GM18502 (cell line): ENCODE measurements at regions not wholly inside any gene's neighbourhood (a gene's known extent, or its start where the extent isn't known, plus 50 kb on each side); places are given as distances from the start of the nearest gene placed in this dataset.
A peak's percentile ranks its signal among the peaks of the same experiment; 100 is the strongest.

Experiments
- ATAC-seq: cut with Tn5 transposase; IDR thresholded peaks from one replicate; pipeline ENCODE4 v1.9.1; 2021; ENCODE audit warnings: mild to moderate bottlenecking; ENCODE audit not compliant: unreplicated experiment, poor library complexity

DNA sequence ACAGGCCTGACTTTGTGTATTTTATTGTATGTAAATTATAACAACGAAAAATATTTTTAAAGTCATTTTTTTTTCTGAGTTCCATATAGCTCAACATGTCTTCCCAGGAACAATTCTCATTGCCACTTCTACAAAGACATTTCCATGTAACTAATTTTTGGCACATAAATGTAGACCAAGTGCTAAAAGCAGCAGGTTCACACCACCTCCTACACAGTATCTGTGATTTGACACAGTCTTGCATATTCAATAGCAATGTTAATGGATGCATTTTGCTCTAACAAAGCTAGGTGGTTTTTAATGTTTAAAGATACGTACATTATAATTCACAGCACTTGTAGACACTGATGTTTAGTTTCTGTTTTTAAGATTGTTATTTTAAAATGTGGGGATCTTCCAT lies 346.5 kb downstream of the GPAM start:
- ATAC-seq: no peak

GRCh38 chr10:111837985-111838384 lies 345.6 kb downstream of the GPAM start:
- ATAC-seq: no peak

DNA sequence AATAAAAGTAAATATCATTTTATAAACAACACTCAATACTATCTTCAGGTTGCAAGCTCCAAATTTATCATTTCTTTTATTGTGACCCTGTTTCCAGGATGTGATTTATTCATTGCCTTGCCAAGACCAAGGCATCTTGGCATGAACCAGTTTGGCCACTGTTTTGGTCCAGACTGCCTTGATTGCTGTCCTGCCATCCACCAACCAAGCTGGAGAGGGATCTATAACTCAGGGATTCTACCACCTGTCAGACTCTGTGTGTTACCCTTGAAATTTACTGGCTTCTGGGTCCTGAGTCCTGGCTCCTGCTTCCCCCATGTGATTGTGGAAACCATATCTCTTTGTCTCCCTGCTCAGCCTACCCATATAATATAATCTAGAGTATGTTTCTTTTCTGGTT lies 343.0 kb downstream of the GPAM start:
- no peak for ATAC-seq

DNA sequence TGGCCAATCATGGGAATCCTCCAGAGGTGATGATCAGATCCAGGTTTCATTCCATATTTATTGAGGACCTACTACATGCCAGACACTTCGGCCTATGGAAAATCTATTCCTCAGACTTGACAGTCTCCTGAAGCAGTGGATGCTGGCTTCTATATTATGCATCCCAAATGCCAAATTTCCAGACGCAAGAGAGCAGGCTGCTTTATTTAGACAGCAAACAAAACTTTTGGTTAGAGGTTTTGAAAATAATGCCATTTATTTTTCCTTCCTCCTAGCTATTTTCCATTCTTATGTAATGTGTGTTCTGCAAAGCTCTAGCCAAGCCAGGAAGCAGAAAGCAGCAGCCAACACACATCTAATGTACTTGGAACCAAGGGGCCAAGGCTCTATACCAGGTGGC lies 330.8 kb downstream of the GPAM start:
- no peak for ATAC-seq

DNA sequence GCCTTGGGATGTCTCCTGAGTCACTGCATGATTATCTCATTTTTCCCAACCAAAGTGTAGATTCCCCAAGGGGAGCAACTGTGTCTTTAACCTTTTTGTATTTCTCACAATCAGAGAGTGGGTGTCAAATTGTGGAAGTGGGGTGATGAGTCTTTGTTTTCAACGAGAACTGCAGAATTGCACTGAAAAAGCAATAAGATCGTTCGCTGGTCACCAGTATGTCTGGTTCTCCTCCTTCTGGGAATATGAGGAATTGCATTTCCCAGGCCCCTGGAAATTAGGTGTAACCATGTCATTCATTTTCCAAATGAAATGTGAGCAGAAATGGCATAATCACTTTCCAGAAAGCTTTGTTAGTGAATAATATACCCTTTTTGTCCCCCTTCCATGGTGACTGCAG lies 326.9 kb downstream of the GPAM start:
- ATAC-seq: no peak

- ATAC-seq: no peak
Observed at GRCh38 chr10:111865550-111865949, 318.0 kb downstream of the GPAM start.

DNA sequence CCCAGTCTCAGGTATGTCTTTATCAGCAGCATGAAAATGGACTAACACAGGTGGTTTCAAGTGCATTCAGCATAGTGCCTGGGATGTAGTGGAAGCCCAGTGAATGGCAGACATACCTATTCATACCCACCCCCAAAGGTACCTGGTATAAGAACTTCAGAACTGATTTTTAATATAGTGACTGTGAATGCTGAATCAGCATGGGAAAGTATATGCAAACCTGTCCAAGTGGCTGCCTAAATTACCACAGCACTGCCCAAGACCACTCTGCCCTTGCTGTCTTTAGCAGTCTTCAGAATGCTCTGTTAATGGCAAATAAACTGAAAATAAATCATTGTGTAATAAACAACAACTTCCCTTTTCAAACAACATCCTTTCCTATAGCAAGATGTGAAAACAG lies 312.1 kb downstream of the GPAM start:
- ATAC-seq: no peak

- peak; percentile 70 for ATAC-seq
Observed at GRCh38 chr10:111872591-111872990, 311.0 kb downstream of the GPAM start.

DNA sequence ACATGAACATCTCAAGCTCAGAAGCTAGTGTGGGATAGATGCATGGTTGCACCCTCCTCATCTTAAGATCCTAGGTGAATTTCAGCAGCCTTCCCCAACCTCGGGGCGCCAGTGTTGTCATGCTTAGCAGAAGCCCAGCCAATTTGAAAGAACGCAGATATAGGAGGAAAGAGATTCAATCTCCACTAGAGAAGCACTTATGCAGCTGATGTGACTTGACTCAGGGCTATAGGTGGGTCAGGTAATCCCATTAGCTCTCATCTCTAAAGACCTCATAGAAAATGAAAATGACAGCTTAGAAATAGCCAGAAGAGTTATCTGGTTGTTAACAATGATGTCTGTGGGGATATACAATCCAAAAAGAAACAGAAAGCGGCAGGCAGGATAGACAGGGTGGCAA lies 310.5 kb downstream of the GPAM start:
- ATAC-seq: peak; percentile 6

DNA sequence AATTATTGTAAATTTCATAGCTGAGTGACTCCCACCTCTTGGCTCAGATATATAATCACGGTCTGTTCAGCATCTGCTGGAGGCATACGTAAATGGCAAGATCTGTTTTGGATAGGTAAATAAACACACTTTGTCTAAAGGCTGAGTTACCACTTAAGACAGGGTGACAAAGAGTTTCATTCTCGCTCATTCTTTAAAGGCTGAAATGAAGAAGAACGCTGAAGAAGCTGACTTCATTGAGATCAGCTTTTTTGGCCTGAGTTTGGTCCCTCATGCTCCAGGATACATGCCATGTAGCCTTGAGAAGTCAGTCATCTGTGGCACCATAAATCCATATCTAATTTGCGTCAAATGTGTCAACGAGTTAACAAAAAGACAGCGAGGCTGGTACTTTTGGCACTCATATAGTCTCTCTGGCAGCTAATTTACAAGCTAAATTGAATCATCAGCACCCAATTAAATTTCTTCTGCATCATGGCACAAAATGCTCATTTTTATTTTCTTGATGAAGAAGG lies 309.9 kb downstream of the GPAM start:
- ATAC-seq: no peak

GRCh38 chr10:111874576-111874975 lies 309.0 kb downstream of the GPAM start:
- no peak for ATAC-seq

DNA sequence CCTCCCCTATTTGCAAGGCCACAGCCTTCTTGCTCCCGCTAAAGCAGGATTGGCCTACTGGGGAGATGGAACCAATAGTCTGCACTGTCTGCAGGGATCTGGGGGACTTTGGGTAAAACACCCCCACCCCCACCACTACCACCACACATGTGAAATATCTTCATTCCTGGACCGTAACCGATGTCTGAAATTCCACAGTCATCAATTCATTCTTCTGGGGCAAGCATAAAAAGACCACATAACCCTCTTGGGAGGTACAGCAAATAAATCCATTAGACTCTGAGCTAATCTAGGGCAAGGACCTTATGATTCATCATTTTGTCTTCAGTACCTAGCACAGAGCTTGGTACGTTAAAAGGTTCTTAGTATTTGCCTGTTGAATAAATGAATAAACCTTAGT lies 307.8 kb downstream of the GPAM start:
- no peak for ATAC-seq

- ATAC-seq: no peak
Observed at GRCh38 chr10:111877258-111877657, 306.3 kb downstream of the GPAM start.

DNA sequence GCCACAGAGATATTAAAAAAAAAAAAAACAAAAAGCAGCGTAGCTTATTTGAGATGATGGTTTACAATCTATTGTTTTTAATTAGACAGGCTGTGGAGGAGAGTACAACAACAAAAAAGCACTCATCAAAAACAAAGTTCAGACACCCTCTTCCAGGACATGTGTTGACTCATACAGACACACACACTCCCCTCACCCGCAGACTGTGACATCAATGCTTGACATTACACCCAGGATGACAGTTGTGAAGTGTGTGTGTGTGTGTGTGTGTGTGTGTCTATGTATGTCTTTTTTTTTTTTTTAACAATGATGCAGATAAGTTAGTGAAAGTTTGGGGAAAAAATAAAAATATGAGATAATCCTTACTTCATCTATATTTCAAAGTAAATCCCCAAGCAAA lies 303.6 kb downstream of the GPAM start:
- ATAC-seq: no peak

DNA sequence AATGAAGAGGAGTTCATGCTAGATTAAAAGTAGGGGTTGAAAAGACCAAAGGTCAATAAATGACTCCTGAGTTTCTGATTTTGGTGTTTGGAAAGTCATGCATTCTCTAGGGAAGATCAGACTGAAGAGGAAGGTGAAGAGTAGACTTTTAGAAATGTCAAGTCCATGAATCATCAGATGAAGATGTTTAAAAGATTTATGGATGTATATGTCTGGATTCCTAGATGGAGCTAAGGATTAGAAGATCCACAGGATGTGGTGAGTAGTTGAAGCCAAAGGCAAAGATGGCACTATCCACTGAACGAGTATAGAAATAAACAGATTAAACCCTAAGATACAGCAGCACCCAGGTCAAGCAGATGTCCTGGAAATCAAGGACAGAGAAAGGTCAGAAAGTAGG lies 298.5 kb downstream of the GPAM start:
- ATAC-seq: no peak

GRCh38 chr10:111885919-111886318 lies 297.6 kb downstream of the GPAM start:
- ATAC-seq: no peak

DNA sequence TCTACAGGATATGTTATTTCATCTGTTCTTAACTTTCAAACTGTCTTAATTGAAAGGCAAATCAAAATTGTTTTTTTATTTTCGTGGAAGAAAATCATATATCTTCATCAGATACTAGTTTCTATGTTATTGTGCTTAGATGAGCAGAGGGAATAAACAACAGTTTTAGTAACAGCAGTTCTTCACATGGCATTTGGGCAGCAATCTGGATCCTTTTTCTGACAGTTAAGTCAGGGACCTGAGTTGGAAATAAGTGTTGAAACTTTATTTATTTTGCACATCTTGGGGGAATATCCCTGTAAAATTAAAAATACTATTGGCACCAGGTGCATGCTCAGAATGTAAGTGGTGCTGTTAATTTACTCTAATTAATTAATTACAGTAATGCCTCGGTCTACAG lies 296.3 kb downstream of the GPAM start:
- ATAC-seq: no peak

DNA sequence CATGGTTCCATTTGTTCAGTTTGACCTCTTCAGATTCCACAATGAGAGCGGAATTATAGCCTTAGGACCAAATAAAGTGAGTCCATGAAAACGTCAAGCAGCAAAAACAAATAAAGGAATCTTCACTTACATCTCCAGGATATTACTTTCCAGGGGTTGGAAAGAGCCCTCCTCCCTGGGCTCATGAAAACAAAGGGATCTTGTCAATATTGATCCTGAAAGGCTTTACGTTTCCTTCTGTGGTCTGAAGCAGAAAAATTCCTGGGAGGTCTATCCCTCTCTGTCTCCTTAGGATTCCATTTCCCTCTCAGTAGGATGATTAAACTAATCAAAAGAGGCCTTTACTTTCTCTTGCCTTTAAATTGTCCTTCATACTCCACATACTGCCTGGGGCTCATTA lies 293.5 kb downstream of the GPAM start:
- no peak for ATAC-seq

GRCh38 chr10:111916011-111916410 lies 267.6 kb downstream of the GPAM start:
- no peak for ATAC-seq

DNA sequence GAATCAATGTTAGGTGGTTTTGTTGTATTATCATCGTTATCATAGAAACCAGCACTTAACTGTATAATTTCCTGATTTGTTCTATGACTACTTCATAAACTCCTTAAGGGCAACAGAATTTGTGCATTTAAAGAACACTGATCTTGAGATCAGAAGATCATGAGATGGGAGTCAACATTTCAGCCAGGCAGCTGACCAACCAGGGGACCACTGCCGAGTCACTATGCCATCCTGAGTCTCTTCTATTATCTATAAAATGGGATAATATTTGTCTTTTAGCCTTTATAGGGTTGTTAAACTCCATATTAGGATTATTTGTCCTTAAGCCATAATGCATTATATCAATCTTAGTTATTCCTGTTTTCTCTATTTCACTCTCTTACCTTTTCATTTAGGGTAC lies 261.7 kb downstream of the GPAM start:
- no peak for ATAC-seq

DNA sequence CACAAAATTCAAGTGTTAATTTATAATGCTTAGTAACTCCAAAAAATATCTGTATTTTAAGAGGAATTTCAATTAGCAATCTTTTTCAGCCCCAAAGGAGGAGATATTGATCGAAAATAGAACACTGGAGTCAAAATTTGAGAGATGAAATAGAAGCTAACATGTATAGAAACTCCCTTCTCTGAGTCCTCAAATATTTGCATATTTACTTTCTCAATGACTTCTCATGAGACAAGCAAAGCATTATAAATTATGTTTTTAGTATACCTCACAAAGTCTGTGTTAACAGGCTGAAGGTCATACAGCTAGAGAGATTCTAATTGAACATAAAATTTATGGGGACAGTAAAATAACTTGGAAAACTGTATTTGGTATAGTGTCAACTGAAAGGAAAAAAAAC lies 260.5 kb downstream of the GPAM start:
- ATAC-seq: no peak

DNA sequence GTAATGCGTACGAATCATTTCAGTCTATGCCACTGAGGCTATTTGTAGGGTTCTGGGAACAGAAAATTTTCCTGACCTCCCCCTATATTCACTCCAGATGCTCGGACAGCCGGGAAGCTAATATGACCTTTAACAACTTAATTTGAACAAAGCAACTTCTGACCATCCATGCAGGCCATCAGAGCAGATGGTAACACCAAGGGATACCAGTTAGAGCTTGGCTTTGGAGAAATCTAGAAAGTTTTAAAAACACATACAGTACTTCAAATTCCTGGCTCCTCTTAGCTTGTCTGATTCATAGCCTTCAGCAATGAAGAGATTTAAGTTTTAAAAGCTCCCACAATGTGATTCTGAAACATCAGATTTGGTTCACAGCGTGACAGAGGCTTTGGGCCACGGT lies 257.3 kb downstream of the GPAM start:
- ATAC-seq: no peak

DNA sequence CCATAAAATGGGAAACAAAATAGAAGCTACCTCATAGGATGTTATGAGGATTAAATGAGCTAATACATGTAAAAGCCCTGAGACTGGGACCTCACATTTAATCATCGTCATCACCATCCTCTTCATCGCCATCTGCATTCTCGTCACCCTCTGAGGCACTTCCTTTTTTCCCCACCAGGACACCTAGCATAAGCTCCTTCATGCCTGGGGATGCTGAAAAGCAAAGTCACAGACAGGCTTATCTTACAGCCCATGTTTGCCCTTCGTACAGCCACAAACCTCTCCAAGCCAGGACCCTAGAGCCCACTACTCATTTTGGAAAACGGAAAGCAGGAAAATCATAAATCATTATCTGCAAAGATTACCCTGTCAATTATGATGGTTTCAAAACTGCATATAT lies 249.6 kb downstream of the GPAM start:
- no peak for ATAC-seq
